ENCODE measurements at regions not wholly inside any gene's neighbourhood (a gene's known extent, or its start where the extent isn't known, plus 50 kb on each side); places are given as distances from the start of the nearest gene placed in this dataset.

DNA sequence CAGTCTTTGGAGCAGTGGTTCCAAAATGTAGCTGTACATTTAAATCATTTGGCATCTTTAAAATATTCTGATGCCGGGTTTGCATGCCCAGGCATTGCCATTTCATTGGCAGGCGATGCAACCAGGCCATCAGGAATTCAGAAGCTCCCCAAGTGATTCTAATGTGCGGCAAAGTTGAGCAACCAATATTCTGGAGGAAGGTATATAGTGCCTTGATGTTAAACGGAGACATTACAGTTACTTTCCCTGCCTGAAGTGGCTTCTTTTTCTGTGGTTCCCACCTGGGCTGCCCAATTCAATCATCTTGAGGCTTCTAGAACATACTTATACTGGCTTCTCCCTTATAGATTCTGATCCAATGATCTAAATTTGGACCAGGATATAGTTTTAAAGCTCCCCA is 68.7 kb upstream of the PGM2 start:
- Histone ChIP-seq H3K4me1 (ENCODE audit: low read depth) (no peaks in the 10 kb centered on the region), H3K9me3 (no peaks in the 10 kb centered on the region), H3K36me3 (ENCODE audit: low read depth) (no peaks in the 10 kb centered on the region), H3K4me3 (no peak overlapping the region)
- ATAC-seq (no peak), DNase-seq (no peak)
- intact Hi-C loops (cut with DNase I, micrococcal nuclease) = no loop called here
- TF ChIP-seq, protein P1, sequence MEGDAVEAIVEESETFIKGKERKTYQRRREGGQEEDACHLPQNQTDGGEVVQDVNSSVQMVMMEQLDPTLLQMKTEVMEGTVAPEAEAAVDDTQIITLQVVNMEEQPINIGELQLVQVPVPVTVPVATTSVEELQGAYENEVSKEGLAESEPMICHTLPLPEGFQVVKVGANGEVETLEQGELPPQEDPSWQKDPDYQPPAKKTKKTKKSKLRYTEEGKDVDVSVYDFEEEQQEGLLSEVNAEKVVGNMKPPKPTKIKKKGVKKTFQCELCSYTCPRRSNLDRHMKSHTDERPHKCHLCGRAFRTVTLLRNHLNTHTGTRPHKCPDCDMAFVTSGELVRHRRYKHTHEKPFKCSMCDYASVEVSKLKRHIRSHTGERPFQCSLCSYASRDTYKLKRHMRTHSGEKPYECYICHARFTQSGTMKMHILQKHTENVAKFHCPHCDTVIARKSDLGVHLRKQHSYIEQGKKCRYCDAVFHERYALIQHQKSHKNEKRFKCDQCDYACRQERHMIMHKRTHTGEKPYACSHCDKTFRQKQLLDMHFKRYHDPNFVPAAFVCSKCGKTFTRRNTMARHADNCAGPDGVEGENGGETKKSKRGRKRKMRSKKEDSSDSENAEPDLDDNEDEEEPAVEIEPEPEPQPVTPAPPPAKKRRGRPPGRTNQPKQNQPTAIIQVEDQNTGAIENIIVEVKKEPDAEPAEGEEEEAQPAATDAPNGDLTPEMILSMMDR (IDR thresholded peaks at IDR 0.05) = no peak

DNA sequence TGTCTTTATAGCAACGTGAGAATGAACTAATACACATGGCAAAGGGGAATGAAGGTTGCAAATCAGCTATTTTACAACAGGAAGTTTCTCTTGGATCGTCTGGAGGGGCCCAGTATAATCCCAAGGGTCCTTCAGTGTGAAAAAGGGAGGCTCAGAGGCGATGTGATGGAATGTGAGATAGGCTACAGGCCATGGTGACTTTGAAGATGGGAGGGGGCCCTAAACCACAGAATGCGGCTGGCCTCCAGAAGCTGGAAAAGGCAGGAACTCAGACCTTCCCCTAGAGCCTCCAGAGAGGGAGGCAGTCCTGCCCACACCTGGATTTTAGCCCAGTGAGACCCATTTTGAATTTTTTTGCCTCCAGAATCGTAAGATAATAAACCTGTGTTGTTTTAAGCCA is 69.4 kb upstream of the PGM2 start:
- no peaks in the 10 kb centered on the region for H3K9me3 ChIP-seq
- H3K36me3 ChIP-seq (ENCODE audit: low read depth) = no peaks in the 10 kb centered on the region
- ATAC-seq (no peak), DNase-seq (no peak)
- no peak overlapping the region for H3K4me3 ChIP-seq
- H3K4me1 ChIP-seq (ENCODE audit: low read depth) = no peaks in the 10 kb centered on the region
- TF ChIP-seq, protein P1 (IDR thresholded peaks at IDR 0.05) = no peak
- intact Hi-C loops (cut with DNase I, micrococcal nuclease) = no loop called here

DNA sequence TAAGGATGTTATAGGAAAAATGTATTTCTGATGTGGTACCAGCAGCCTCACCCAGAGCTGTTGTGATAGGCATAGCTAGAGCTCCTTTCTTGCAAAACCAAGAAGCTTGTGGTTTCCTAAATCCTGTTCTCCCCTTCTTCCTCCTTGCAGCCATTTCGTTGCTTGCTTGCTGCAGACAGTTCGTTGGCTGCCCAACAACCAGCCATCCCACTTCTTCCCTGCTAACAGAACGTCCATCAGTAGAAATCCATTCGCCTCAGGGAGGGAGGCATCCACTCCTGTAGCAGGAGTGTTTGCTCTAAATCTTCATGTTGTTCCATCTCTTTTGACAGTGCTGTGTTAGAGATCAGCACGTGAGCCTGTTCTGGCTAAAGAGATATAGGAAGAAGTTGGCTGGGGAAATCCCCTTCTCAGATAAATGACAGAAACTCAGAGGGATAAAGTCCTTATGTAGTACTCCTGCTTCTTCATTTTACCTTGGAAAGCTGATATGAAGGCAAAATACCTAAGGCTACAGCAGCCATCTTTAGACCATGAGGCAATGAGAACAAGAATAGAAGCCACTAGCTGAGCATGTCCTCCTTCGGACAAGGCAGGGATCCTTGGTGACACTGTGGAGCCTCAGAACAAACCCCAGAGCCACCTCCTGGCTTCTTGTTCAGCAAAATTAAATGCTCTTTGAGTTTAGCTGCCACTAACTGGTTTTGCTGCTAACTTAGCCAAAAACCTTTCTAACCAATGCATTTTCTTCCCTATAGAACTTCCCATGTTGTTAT is 68.4 kb upstream of the RELL1 start:
- DNase-seq (no peak), ATAC-seq (peak; percentile 57)
- TF ChIP-seq, protein P1 (IDR thresholded peaks at IDR 0.05) = no peak
- intact Hi-C loops (cut with DNase I, micrococcal nuclease) = no loop called here
- H3K4me3 ChIP-seq = no peak overlapping the region
- H3K36me3 ChIP-seq (ENCODE audit: low read depth) = no peaks in the 10 kb centered on the region
- H3K9me3 ChIP-seq = no peaks in the 10 kb centered on the region
- H3K4me1 ChIP-seq (ENCODE audit: low read depth) = no peaks in the 10 kb centered on the region

DNA sequence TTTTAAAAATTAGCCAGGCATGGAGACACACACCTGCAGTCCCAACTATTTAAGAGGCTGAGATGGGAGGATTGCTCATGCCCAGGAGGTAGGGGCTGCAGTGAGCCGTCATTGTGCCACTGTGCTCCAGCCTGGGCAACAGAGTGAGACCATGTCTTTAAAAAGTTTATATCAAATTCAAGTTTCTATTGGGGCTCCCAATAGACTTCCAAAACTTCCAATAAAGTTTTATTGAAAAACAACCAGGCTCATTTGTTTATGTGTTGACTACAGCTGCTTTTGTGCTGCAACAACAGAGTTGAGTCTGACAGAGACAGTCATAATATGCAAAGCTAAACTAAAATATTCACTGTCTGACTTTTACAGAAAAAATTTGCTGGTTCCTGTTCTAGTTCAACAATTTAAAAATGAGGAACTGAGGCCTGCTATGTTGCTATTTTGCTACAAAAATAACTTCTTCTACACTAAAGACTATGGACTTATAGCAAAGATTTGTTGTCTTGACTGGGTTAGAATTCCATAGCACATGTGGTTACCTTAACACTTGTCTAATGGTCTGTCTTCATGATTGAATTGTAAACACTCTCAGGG is 63.3 kb upstream of the RELL1 start:
- Histone ChIP-seq H3K9me3 (no peaks in the 10 kb centered on the region), H3K4me1 (ENCODE audit: low read depth) (no peaks in the 10 kb centered on the region), H3K36me3 (ENCODE audit: low read depth) (no peaks in the 10 kb centered on the region), H3K4me3 (no peak overlapping the region)
- intact Hi-C loops (cut with DNase I, micrococcal nuclease) = no loop called here
- ATAC-seq (no peak), DNase-seq (no peak)
- TF ChIP-seq, protein P1 (IDR thresholded peaks at IDR 0.05) = no peak

DNA sequence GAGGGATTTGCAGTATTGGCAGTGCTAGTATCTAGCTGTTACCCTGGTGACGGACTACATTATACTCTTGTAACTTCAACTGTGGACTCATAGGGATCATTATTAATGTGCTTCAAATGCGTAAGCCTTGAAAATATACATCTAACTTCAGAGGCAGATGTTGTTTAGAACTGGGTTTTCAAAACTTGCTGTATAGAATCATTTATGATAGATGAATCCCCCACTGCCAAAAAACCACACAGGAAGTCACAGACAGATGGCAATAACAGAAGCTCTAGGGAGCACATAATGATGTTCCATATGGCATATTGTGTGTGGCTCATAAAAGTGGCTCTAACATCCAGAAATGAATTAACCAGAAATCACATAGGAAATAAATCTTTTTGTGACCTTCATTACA is 62.3 kb upstream of the RELL1 start:
- no peak for DNase-seq
- intact Hi-C loops (cut with DNase I, micrococcal nuclease) = no loop called here
- Histone ChIP-seq H3K4me3 (no peak overlapping the region), H3K36me3 (ENCODE audit: low read depth) (no peaks in the 10 kb centered on the region), H3K9me3 (no peaks in the 10 kb centered on the region), H3K4me1 (ENCODE audit: low read depth) (no peaks in the 10 kb centered on the region)
- TF ChIP-seq, protein P1 (IDR thresholded peaks at IDR 0.05) = no peak
- peak; percentile 18 for ATAC-seq

All from mucosa of descending colon (tissue), 3 donors.